NCI-H2171 (cell line): ENCODE measurements at regions not wholly inside any gene's neighbourhood (a gene's known extent, or its start where the extent isn't known, plus 50 kb on each side); places are given as distances from the start of the nearest gene placed in this dataset.

Source experiments
- DNase-seq: peaks from one replicate; lab custom pipeline; 2025; lab: John Stamatoyannopoulos, UW

GRCh38 chr21:28783641-28784185 lies 209.0 kb downstream of the LTN1 start:
- DNase-seq = no peak

- no peak for DNase-seq
Observed at GRCh38 chr21:28781602-28782276, 210.9 kb downstream of the LTN1 start.

- DNase-seq = no peak
Observed at GRCh38 chr21:28779914-28780313, 212.8 kb downstream of the LTN1 start.

GRCh38 chr21:28776251-28776650 lies 216.4 kb downstream of the LTN1 start:
- DNase-seq = no peak

- no peak for DNase-seq
Observed at GRCh38 chr21:28775071-28775470, 217.6 kb downstream of the LTN1 start.

- DNase-seq = no peak
Observed at GRCh38 chr21:28773036-28773435, 219.6 kb downstream of the LTN1 start.

GRCh38 chr21:28771790-28772501 lies 220.7 kb downstream of the LTN1 start:
- DNase-seq = no peak

- no peak for DNase-seq
Observed at GRCh38 chr21:28770867-28771661, 221.6 kb downstream of the LTN1 start.

GRCh38 chr21:28769683-28770082 lies 223.0 kb downstream of the LTN1 start:
- DNase-seq = no peak

GRCh38 chr21:28768753-28769152 lies 223.9 kb downstream of the LTN1 start:
- no peak for DNase-seq

- DNase-seq = no peak
Observed at GRCh38 chr21:28767523-28767922, 225.2 kb downstream of the LTN1 start.

GRCh38 chr21:28763809-28764418 lies 228.8 kb downstream of the LTN1 start:
- no peak for DNase-seq

- DNase-seq = no peak
Observed at GRCh38 chr21:28762357-28762735, 230.3 kb downstream of the LTN1 start.

GRCh38 chr21:28761674-28762356 lies 230.9 kb downstream of the LTN1 start:
- no peak for DNase-seq

- DNase-seq = no peak
Observed at GRCh38 chr21:28758883-28759242, 233.8 kb downstream of the LTN1 start.

- DNase-seq = no peak
Observed at GRCh38 chr21:28758042-28758882, 234.4 kb downstream of the LTN1 start.

GRCh38 chr21:28754862-28755261 lies 237.8 kb downstream of the LTN1 start:
- DNase-seq = no peak

GRCh38 chr21:28754127-28754611 lies 238.5 kb downstream of the LTN1 start:
- DNase-seq = no peak

GRCh38 chr21:28752131-28752530 lies 240.5 kb downstream of the LTN1 start:
- no peak for DNase-seq

- DNase-seq = no peak
Observed at GRCh38 chr21:28751176-28751575, 241.5 kb downstream of the LTN1 start.

GRCh38 chr21:28750565-28750964 lies 242.1 kb downstream of the LTN1 start:
- DNase-seq = no peak
